ENCODE measurements at regions not wholly inside any gene's neighbourhood (a gene's known extent, or its start where the extent isn't known, plus 50 kb on each side); places are given as distances from the start of the nearest gene placed in this dataset.

DNA sequence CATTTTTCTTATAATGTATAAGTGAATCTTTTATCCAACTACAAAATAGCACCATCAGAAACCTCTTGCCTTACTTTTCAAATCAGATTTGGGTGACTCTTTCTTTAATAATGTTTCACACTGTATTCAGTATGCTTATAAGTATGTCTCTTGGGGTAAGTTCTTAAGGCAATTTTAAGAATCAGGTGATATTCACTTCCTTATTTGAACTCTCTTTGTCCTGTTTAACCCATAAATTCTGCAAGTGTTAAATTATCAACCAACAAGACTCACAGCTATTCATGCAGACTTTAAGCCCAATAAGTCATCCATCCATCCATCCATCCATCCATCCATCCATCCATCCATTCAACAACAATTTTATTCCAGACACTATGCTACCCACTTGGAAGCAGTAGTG lies 142.7 kb upstream of the FBXL17 start:
- Histone ChIP-seq H3K27me3 (ENCODE audit: control insufficient read depth, insufficient read depth, low read length) (no peaks in the 10 kb centered on the region), H3K36me3 (ENCODE audit: control insufficient read depth, insufficient read depth, low read length) (no peaks in the 10 kb centered on the region), H3K4me3 (ENCODE audit: low read depth, low read length) (no peak overlapping the region)
- TF ChIP-seq, protein P1, sequence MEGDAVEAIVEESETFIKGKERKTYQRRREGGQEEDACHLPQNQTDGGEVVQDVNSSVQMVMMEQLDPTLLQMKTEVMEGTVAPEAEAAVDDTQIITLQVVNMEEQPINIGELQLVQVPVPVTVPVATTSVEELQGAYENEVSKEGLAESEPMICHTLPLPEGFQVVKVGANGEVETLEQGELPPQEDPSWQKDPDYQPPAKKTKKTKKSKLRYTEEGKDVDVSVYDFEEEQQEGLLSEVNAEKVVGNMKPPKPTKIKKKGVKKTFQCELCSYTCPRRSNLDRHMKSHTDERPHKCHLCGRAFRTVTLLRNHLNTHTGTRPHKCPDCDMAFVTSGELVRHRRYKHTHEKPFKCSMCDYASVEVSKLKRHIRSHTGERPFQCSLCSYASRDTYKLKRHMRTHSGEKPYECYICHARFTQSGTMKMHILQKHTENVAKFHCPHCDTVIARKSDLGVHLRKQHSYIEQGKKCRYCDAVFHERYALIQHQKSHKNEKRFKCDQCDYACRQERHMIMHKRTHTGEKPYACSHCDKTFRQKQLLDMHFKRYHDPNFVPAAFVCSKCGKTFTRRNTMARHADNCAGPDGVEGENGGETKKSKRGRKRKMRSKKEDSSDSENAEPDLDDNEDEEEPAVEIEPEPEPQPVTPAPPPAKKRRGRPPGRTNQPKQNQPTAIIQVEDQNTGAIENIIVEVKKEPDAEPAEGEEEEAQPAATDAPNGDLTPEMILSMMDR (IDR thresholded peaks at IDR 0.05; ENCODE audit: insufficient read depth, low read depth, low read length) = no peak
- DNase-seq (ENCODE audit: low read depth) = no peak
- CTCF ChIA-PET = interaction anchor here (1.4 kb wide), 1 partner anchor 15 kb away, joined by 3 read pairs; no protein-coding TSS in a partner anchor
- POLR2A ChIA-PET = no interaction called here

DNA sequence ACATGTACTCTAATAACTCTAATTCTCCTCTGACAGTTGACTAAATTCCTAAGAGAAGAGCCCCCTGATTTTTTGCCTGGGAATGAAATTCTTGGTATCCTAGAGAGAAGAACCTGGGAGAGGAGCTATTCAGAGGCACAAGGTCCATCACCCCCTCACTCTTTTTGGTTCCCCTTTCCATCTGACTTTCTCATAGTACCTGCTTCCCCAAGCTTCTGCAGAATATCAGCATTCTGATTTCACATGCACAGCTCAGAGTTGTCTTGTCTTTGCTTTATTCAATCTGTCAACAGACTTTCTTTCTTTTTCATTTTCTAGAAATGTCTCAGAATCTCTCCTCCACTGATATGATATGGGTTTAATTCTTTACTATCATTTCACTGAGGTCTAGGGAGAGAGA lies 141.5 kb upstream of the FBXL17 start:
- H3K36me3 ChIP-seq (ENCODE audit: control insufficient read depth, insufficient read depth, low read length) = no peaks in the 10 kb centered on the region
- POLR2A ChIA-PET = no interaction called here
- CTCF ChIA-PET = interaction anchor here (0.6 to 1.0 kb wide), 3 partner anchors 157 to 954 kb away, joined by 3 read pairs; no protein-coding TSS in a partner anchor

DNA sequence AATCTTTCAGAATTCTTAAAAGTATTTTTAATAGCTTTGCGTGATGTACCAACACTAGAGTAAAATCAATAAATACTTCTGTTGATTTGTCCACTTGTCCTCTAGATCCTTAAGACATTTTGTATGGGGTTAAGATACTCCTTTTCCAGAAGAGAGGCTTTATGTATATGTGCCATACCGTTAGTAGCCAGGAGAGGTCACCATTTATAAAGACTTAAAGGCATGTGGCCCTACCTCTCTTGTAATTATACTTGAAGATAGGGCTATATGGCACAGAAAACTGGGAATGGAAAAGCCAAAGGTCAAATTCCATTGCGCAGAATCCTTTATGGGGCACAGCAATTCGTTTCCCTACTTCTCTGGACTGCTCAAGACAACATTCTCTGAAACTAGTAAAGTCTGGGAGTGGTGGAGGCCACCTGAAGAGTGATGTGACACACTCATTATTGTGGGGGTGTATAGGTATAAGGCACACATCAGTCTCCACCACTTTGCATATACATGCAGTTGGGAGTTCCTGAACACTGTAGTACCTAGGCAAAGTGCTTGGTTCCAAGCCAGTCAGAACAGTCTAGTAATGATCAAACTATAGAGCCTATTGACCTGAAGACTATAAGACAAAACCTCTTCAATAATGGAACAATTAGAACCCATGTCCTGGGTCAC lies 140.1 kb upstream of the FBXL17 start:
- DNase-seq (ENCODE audit: low read depth) = peak; percentile 17
- no peak overlapping the region for H3K4me3 ChIP-seq (ENCODE audit: low read depth, low read length)
- no peaks in the 10 kb centered on the region for H3K27me3 ChIP-seq (ENCODE audit: control insufficient read depth, insufficient read depth, low read length)
- TF ChIP-seq, protein P1 (IDR thresholded peaks at IDR 0.05; ENCODE audit: insufficient read depth, low read depth, low read length) = peak; percentile 69
- no peaks in the 10 kb centered on the region for H3K36me3 ChIP-seq (ENCODE audit: control insufficient read depth, insufficient read depth, low read length)
- CTCF ChIA-PET = interaction anchor here (1.5 kb wide), 2 partner anchors 10 to 13 kb away, joined by 4 to 5 read pairs; no protein-coding TSS in a partner anchor
- POLR2A ChIA-PET = no interaction called here

More for the DNA sequence above, 141.5 kb upstream of the FBXL17 start:
- no peaks in the 10 kb centered on the region for H3K27me3 ChIP-seq (ENCODE audit: control insufficient read depth, insufficient read depth, low read length)
- DNase-seq (ENCODE audit: low read depth) = no peak
- TF ChIP-seq, protein P1 (IDR thresholded peaks at IDR 0.05; ENCODE audit: insufficient read depth, low read depth, low read length) = no peak
- H3K4me3 ChIP-seq (ENCODE audit: low read depth, low read length) = no peak overlapping the region

- no peaks in the 10 kb centered on the region for H3K27me3 ChIP-seq (ENCODE audit: control insufficient read depth, insufficient read depth, low read length)
- POLR2A ChIA-PET = no interaction called here
- CTCF ChIA-PET = interaction anchor here (0.8 to 1.5 kb wide), 3 partner anchors 10 to 12 kb away, joined by 3 to 5 read pairs (median 4); no protein-coding TSS in a partner anchor
- no peak overlapping the region for H3K4me3 ChIP-seq (ENCODE audit: low read depth, low read length)
- no peaks in the 10 kb centered on the region for H3K36me3 ChIP-seq (ENCODE audit: control insufficient read depth, insufficient read depth, low read length)
- TF ChIP-seq, protein P1 (IDR thresholded peaks at IDR 0.05; ENCODE audit: insufficient read depth, low read depth, low read length) = no peak
- DNase-seq (ENCODE audit: low read depth) = no peak
Observed at GRCh38 chr5:108521011-108521700, 139.3 kb upstream of the FBXL17 start.

DNA sequence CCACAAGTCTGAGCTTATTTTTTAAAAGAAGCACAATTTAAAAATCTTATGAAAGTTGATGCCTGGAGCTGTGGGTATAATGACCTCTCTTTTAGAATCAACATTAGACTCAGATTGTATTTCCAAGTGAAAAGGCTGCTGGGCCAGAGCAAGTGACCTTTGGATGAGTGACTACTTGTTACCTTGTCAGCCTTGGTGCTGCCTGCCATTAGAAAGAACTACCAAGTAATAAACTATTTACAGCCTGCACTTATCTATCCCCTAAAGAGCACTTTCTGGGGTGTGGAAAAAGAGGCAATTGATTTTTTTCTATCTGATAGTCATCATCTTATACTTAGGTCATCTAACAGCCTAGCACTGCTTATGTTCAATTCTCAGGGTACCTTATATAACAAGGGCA lies 134.9 kb upstream of the FBXL17 start:
- POLR2A ChIA-PET = no interaction called here
- Histone ChIP-seq H3K36me3 (ENCODE audit: control insufficient read depth, insufficient read depth, low read length) (no peaks in the 10 kb centered on the region), H3K27me3 (ENCODE audit: control insufficient read depth, insufficient read depth, low read length) (no peaks in the 10 kb centered on the region), H3K4me3 (ENCODE audit: low read depth, low read length) (no peak overlapping the region)
- no peak for DNase-seq (ENCODE audit: low read depth)
- CTCF ChIA-PET = no interaction called here
- TF ChIP-seq, protein P1 (IDR thresholded peaks at IDR 0.05; ENCODE audit: insufficient read depth, low read depth, low read length) = no peak
